Tibial nerve (tissue), 4 donors: ENCODE measurements at regions not wholly inside any gene's neighbourhood (a gene's known extent, or its start where the extent isn't known, plus 50 kb on each side); places are given as distances from the start of the nearest gene placed in this dataset.

ENCODE experiments used
- EP300 ChIP-seq, 2 donors: sonication (generic); formaldehyde crosslinking; IDR thresholded peaks; one replicate each; pipeline ENCODE4 v1.6.1; 2017; ENCODE audit warnings: antibody characterized with exemption in 2 of 2, mild to moderate bottlenecking in 1 of 2
- POLR2A ChIP-seq, 2 donors: fragments of 450-650 bp; IDR thresholded peaks; one replicate each; pipeline ENCODE4 v1.6.1; 2017; ENCODE audit warnings: antibody characterized with exemption in 2 of 2, mild to moderate bottlenecking in 2 of 2, moderate library complexity in 2 of 2
- TF ChIP-seq, protein P1 (sequence below), 5 experiments: fragments of 200-600 bp in 3 of 5; fragments of 450-650 bp in 2 of 5; sonication (generic) in 3 of 5; IDR thresholded peaks; one replicate each; pipeline ENCODE4 v1.5.1; 2016 to 2019; ENCODE audit warnings: antibody characterized with exemption in 5 of 5, mild to moderate bottlenecking in 3 of 5, moderate library complexity in 2 of 5

DNA sequence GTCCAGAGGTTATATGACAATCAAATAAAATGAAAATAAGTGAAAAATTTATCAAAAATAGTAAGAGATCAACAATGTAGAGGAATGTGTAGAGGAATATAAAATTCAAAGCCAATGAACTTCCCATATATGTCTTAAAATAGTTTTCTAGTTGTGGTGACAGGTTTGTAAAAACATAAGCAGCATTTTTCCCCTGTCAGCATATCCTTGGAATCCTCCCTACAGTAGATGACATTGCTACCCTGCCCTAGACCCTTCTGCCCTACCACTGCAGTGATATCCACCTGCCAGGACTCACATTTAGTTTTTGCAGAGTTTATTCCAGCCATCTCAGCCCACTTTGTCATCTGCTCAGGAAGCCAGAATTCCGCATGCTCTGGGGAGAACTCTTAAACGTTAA, 842.0 kb downstream of the RPS29 start:
- TF ChIP-seq POLR2A (IDR thresholded peaks at IDR 0.05): no peak
- TF ChIP-seq, protein P1, sequence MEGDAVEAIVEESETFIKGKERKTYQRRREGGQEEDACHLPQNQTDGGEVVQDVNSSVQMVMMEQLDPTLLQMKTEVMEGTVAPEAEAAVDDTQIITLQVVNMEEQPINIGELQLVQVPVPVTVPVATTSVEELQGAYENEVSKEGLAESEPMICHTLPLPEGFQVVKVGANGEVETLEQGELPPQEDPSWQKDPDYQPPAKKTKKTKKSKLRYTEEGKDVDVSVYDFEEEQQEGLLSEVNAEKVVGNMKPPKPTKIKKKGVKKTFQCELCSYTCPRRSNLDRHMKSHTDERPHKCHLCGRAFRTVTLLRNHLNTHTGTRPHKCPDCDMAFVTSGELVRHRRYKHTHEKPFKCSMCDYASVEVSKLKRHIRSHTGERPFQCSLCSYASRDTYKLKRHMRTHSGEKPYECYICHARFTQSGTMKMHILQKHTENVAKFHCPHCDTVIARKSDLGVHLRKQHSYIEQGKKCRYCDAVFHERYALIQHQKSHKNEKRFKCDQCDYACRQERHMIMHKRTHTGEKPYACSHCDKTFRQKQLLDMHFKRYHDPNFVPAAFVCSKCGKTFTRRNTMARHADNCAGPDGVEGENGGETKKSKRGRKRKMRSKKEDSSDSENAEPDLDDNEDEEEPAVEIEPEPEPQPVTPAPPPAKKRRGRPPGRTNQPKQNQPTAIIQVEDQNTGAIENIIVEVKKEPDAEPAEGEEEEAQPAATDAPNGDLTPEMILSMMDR (IDR thresholded peaks at IDR 0.05): no peak
- TF ChIP-seq EP300 (IDR thresholded peaks at IDR 0.05): no peak
